ENCODE measurements at regions not wholly inside any gene's neighbourhood (a gene's known extent, or its start where the extent isn't known, plus 50 kb on each side); places are given as distances from the start of the nearest gene placed in this dataset.

DNA sequence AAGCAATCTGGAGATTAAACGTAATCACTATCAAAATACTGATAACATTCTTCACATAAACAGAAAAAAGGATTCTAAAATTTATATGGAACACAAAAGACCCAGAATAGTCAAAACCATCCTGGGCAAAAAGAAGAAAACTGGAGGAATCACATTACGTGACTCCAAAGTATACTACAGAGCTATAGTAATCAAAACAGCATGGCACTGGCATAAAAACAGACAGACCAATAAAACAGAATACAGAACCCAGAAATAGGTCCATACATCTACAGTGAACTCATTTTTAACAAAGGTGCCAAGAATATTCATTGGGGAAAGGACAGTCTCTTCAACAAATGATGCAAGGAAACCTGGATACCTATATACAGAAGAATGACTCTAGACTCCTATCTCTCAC is 621.9 kb upstream of the CCDC54 start:
- no peak overlapping the region for H3K4me3 ChIP-seq (ENCODE audit: low read depth, low read length)
- TF ChIP-seq CTCF (conservative IDR thresholded peaks at IDR 0.05; ENCODE audit: low read depth, low read length) = no peak
- no peak for DNase-seq (ENCODE audit: low read depth)

DNA sequence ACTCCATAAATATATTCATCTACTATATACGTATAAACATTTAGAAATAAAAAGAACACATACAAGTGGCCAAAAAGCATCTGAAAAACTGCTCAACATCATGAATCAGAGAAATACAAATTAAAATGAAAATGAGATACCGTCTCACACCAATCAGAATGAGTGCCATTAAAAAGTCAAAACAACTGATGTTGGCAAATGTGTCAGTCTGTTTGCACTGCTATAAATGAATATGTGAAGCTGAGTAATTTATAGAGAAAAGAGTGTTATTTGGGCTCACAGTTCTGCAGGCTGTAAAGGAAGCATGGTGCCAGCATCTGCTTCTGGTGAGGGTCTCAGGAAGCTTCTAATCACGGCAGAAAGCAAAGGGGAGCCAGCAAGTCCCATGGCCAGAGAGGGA is 620.3 kb upstream of the CCDC54 start:
- no peak for DNase-seq (ENCODE audit: low read depth)

GRCh38 chr3:106758459-106758858 is 618.8 kb upstream of the CCDC54 start:
- H3K4me3 ChIP-seq (ENCODE audit: low read depth, low read length) = no peak overlapping the region
- DNase-seq (ENCODE audit: low read depth) = no peak
- no peak for TF ChIP-seq CTCF (conservative IDR thresholded peaks at IDR 0.05; ENCODE audit: low read depth, low read length)

More for the DNA sequence above, 620.3 kb upstream of the CCDC54 start:
- H3K4me3 ChIP-seq (ENCODE audit: low read depth, low read length) = no peak overlapping the region
- no peak for TF ChIP-seq CTCF (conservative IDR thresholded peaks at IDR 0.05; ENCODE audit: low read depth, low read length)

- no peak for DNase-seq (ENCODE audit: low read depth)
Observed at GRCh38 chr3:106759731-106760130, 617.5 kb upstream of the CCDC54 start.

GRCh38 chr3:106765342-106765741 is 611.9 kb upstream of the CCDC54 start:
- TF ChIP-seq CTCF (conservative IDR thresholded peaks at IDR 0.05; ENCODE audit: low read depth, low read length) = no peak
- DNase-seq (ENCODE audit: low read depth) = peak; percentile 27
- no peak overlapping the region for H3K4me3 ChIP-seq (ENCODE audit: low read depth, low read length)

More at GRCh38 chr3:106759731-106760130, 617.5 kb upstream of the CCDC54 start:
- no peak overlapping the region for H3K4me3 ChIP-seq (ENCODE audit: low read depth, low read length)
- TF ChIP-seq CTCF (conservative IDR thresholded peaks at IDR 0.05; ENCODE audit: low read depth, low read length) = no peak

- no peak overlapping the region for H3K4me3 ChIP-seq (ENCODE audit: low read depth, low read length)
- no peak for DNase-seq (ENCODE audit: low read depth)
- no peak for TF ChIP-seq CTCF (conservative IDR thresholded peaks at IDR 0.05; ENCODE audit: low read depth, low read length)
Observed at GRCh38 chr3:106768941-106769480, 608.2 kb upstream of the CCDC54 start.

DNA sequence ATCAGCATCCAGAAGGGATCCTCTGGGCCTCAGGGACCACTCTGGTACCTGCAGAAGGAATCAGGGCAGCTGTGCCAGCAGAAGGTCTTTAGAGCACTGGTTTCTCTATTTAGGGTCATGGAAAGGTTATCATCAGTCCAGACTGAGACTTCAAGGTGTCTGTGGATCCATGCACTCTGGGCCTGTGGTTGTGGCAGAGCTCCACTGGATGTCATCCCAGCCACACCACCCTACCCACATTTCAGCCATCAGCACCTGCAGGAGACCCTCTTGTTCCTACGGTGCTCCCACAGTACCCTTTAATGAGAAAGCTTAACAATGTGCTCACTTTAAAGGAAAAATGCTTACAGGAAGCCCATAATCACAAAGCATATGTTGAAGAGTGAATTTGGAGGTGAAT is 603.4 kb upstream of the CCDC54 start:
- no peak overlapping the region for H3K4me3 ChIP-seq (ENCODE audit: low read depth, low read length)
- no peak for TF ChIP-seq CTCF (conservative IDR thresholded peaks at IDR 0.05; ENCODE audit: low read depth, low read length)
- no peak for DNase-seq (ENCODE audit: low read depth)
